H1 (cell line): ENCODE measurements at regions not wholly inside any gene's neighbourhood (a gene's known extent, or its start where the extent isn't known, plus 50 kb on each side); places are given as distances from the start of the nearest gene placed in this dataset.

Experiments
- CTCF ChIA-PET: fragments of 300-600 bp; sonication (Branson Sonifier 250); formaldehyde crosslinking; loops from one replicate; lab custom pipeline; 2021; ENCODE audit not compliant: partially characterized antibody; lab: Charles Lee
- POLR2A ChIA-PET: fragments of 300-600 bp; sonication (Branson Sonifier 250); formaldehyde crosslinking; loops from one replicate; lab custom pipeline; 2021; ENCODE audit warnings: inconsistent platforms; ENCODE audit not compliant: partially characterized antibody; lab: Charles Lee
- DNase-seq, 2 experiments: peaks; one replicate each; pipeline versions ENCODE4 v3.0.0 to v3.0.0-alpha.2; 2010 to 2022; ENCODE audit warnings: low spot score in 2 of 2, low read depth in 1 of 2, mixed read lengths in 1 of 2
- FAIRE-seq: peaks from 2 replicates; lab custom pipeline; 2011; peaks lifted over from hg19 to GRCh38; lab: Jason Lieb, UNC
- H2AFZ ChIP-seq: 2 replicates; pipeline ENCODE4 v1.8.1; 2012; ENCODE audit warnings: low read length, inconsistent platforms
- H2AK5ac ChIP-seq: 2 replicates; pipeline ENCODE4 v1.6.1; 2013; ENCODE audit warnings: low read depth, low read length
- H2BK120ac ChIP-seq: replicated peaks from 2 replicates; pipeline ENCODE3; 2013; ENCODE audit warnings: low read depth, low read length, inconsistent platforms
- H2BK12ac ChIP-seq: 2 replicates; pipeline ENCODE4 v1.6.1; 2013; ENCODE audit warnings: low read depth, low read length
- H2BK15ac ChIP-seq: 2 replicates; pipeline ENCODE4 v1.6.1; 2013; ENCODE audit warnings: low read length
- H2BK20ac ChIP-seq: 2 replicates; pipeline ENCODE4 v1.6.1; 2013; ENCODE audit warnings: low read length
- H2BK5ac ChIP-seq: 2 replicates; pipeline ENCODE4 v1.6.1; 2013; ENCODE audit warnings: low read depth, low read length
- H3K14ac ChIP-seq: 2 replicates; pipeline ENCODE4 v1.6.1; 2013; ENCODE audit warnings: inconsistent platforms; ENCODE audit not compliant: insufficient read length
- H3K18ac ChIP-seq: 2 replicates; pipeline ENCODE4 v1.6.1; 2013; ENCODE audit warnings: low read length; ENCODE audit errors: extremely low read depth
- H3K23ac ChIP-seq: 2 replicates; pipeline ENCODE4 v1.6.1; 2013; ENCODE audit warnings: inconsistent platforms; ENCODE audit not compliant: insufficient read length
- H3K23me2 ChIP-seq: 2 replicates; pipeline ENCODE4 v1.6.1; 2013; ENCODE audit warnings: low read depth, low read length
- H3K27ac ChIP-seq: 2 replicates; pipeline ENCODE4 v1.6.1; 2011; ENCODE audit warnings: low read depth, low read length, inconsistent platforms
- H3K27me3 ChIP-seq, 4 experiments: replicated peaks in 1 of 4; 1 replicate in 1 of 4; 2 replicates in 3 of 4; pipeline versions ENCODE4 v1.6.1 to v1.8.1; 2011 to 2013; ENCODE audit warnings: low read length in 3 of 4, mild to moderate bottlenecking in 3 of 4, inconsistent platforms in 2 of 4, mixed read lengths in 2 of 4, moderate library complexity in 1 of 4; ENCODE audit not compliant: control insufficient read depth in 3 of 4, insufficient read depth in 3 of 4; ENCODE audit errors: extremely low read depth in 1 of 4
- H3K36me3 ChIP-seq, 4 experiments: 2 replicates each; pipeline versions ENCODE4 v1.6.1 to v1.8.1; 2011 to 2013; ENCODE audit warnings: mild to moderate bottlenecking in 4 of 4, low read length in 3 of 4, moderate library complexity in 2 of 4, control low read depth in 1 of 4, inconsistent platforms in 1 of 4; ENCODE audit not compliant: insufficient read depth in 4 of 4, control insufficient read depth in 2 of 4
- H3K4ac ChIP-seq: replicated peaks from 2 replicates; pipeline ENCODE3; 2013; ENCODE audit warnings: low read length, low read depth, mixed read lengths, inconsistent platforms; ENCODE audit not compliant: insufficient read length
- H3K4me1 ChIP-seq, 4 experiments: replicated peaks in 1 of 4; 1 replicate in 1 of 4; 2 replicates in 3 of 4; pipeline versions ENCODE4 v1.6.1 to v1.8.1; 2011 to 2013; ENCODE audit warnings: low read length in 3 of 4, inconsistent platforms in 2 of 4, mixed read lengths in 1 of 4; ENCODE audit not compliant: insufficient read depth in 4 of 4, control insufficient read depth in 3 of 4
- H3K4me2 ChIP-seq, 2 experiments: 2 replicates each; pipeline versions ENCODE4 v1.6.1 to v1.8.1; 2011 to 2013; ENCODE audit warnings: low read depth in 2 of 2, low read length in 2 of 2, control low read depth in 1 of 2, inconsistent platforms in 1 of 2, mild to moderate bottlenecking in 1 of 2; ENCODE audit not compliant: insufficient read depth in 1 of 2
- H3K4me3 ChIP-seq, 4 experiments: fragments of 200-600, 300-600 bp in 1 of 4; sonication (generic), shearing (Covaris generic), sonication (Bioruptor Twin) in 1 of 4; 2 replicates each; pipeline versions ENCODE4 v1.5.1 to v1.8.1; 2011 to 2016; ENCODE audit warnings: low read length in 4 of 4, low read depth in 3 of 4, control low read depth in 2 of 4, inconsistent platforms in 2 of 4, mild to moderate bottlenecking in 2 of 4, mixed read lengths in 1 of 4, moderate library complexity in 1 of 4; ENCODE audit not compliant: insufficient read depth in 2 of 4; ENCODE audit errors: extremely low read depth in 1 of 4
- H3K56ac ChIP-seq: replicated peaks from 2 replicates; pipeline ENCODE3; 2013; ENCODE audit warnings: low read depth, mild to moderate bottlenecking, mixed read lengths, low read length, inconsistent platforms; ENCODE audit not compliant: insufficient read length
- H3K79me1 ChIP-seq: 2 replicates; pipeline ENCODE4 v1.6.1; 2013; ENCODE audit warnings: low read depth, low read length, control low read depth
- H3K79me2 ChIP-seq, 2 experiments: 2 replicates each; pipeline versions ENCODE4 v1.6.1 to v1.8.1; 2012 to 2013; ENCODE audit warnings: low read length in 2 of 2, mild to moderate bottlenecking in 2 of 2, inconsistent platforms in 1 of 2; ENCODE audit not compliant: insufficient read depth in 2 of 2, control insufficient read depth in 1 of 2
- H3K9ac ChIP-seq, 4 experiments: replicated peaks in 1 of 4; 1 replicate in 1 of 4; 2 replicates in 3 of 4; pipeline versions ENCODE4 v1.6.1 to v1.8.1; 2011 to 2013; ENCODE audit warnings: low read depth in 3 of 4, low read length in 3 of 4, control low read depth in 2 of 4, mild to moderate bottlenecking in 2 of 4, moderate library complexity in 2 of 4, inconsistent platforms in 1 of 4; ENCODE audit errors: extremely low read depth in 1 of 4
- H3K9me3 ChIP-seq, 2 experiments: 2 replicates each; pipeline versions ENCODE4 v1.6.1 to v1.8.1; 2012 to 2013; ENCODE audit warnings: mild to moderate bottlenecking in 2 of 2, moderate library complexity in 2 of 2, control low read depth in 1 of 2, inconsistent platforms in 1 of 2, low read depth in 1 of 2, low read length in 1 of 2, mixed read lengths in 1 of 2; ENCODE audit not compliant: insufficient read depth in 2 of 2
- H4K20me1 ChIP-seq, 2 experiments: replicated peaks in 1 of 2; 2 replicates each; pipeline versions ENCODE3 to v1.8.1; 2011 to 2013; ENCODE audit warnings: inconsistent platforms in 2 of 2, low read length in 2 of 2, mild to moderate bottlenecking in 1 of 2; ENCODE audit not compliant: insufficient read depth in 2 of 2, control insufficient read depth in 1 of 2
- H4K5ac ChIP-seq: 2 replicates; pipeline ENCODE4 v1.6.1; 2013; ENCODE audit warnings: low read length, low read depth, mixed read lengths, inconsistent platforms; ENCODE audit not compliant: insufficient read length
- H4K8ac ChIP-seq: 2 replicates; pipeline ENCODE4 v1.8.0; 2013; ENCODE audit warnings: mild to moderate bottlenecking, moderate library complexity, low read length, inconsistent platforms; ENCODE audit not compliant: insufficient read depth; ENCODE audit errors: extremely low read depth
- H4K91ac ChIP-seq: replicated peaks from 2 replicates; pipeline ENCODE3; 2013; ENCODE audit warnings: low read length, mixed read lengths, inconsistent platforms; ENCODE audit not compliant: insufficient read length
- BCL11A ChIP-seq, 2 experiments: IDR thresholded peaks; one replicate each; pipeline ENCODE4 v1.6.1; 2011; ENCODE audit warnings: low read depth in 2 of 2, low read length in 2 of 2, mild to moderate bottlenecking in 2 of 2
- CHD1 ChIP-seq: IDR thresholded peaks from 2 replicates; pipeline ENCODE4 v1.6.1; 2012; ENCODE audit warnings: low read depth, low read length, improper control_type of control experiment
- NANOG ChIP-seq: IDR thresholded peaks from 2 replicates; pipeline ENCODE4 v1.6.1; 2011; ENCODE audit warnings: low read length, low read depth, mild to moderate bottlenecking, inconsistent platforms; ENCODE audit not compliant: insufficient read depth, poor library complexity, severe bottlenecking
- SAP30 ChIP-seq: fragments of 300-600 bp; sonication (generic); IDR thresholded peaks from 2 replicates; pipeline ENCODE4 v1.7.1; 2012; ENCODE audit warnings: low read length, moderate library complexity, mild to moderate bottlenecking, inconsistent platforms; ENCODE audit not compliant: insufficient read depth, insufficient replicate concordance
- SIN3A ChIP-seq, 2 experiments: IDR thresholded peaks in 1 of 2; conservative IDR thresholded peaks in 1 of 2; 2 replicates each; pipeline ENCODE4 v1.6.1; 2011 to 2012; ENCODE audit warnings: low read length in 2 of 2, improper control_type of control experiment in 1 of 2, low read depth in 1 of 2, mild to moderate bottlenecking in 1 of 2
- SP4 ChIP-seq: IDR thresholded peaks from 2 replicates; pipeline ENCODE4 v1.6.1; 2012; ENCODE audit warnings: low read length, inconsistent platforms
- WGBS, 2 experiments: shearing (Covaris generic) in 1 of 2; methylation state at CpG; one replicate each; pipeline versions ENCODE4 v1.1.6 to v1.1.7; 2013 to 2015; ENCODE audit warnings: low lambda C conversion rate in 2 of 2, mixed read lengths in 2 of 2, inconsistent platforms in 1 of 2, low coverage in 1 of 2, missing lambda C conversion rate in 1 of 2; ENCODE audit not compliant: insufficient replicate concordance in 2 of 2, insufficient coverage in 1 of 2, insufficient read length in 1 of 2; ENCODE audit errors: extremely low coverage in 1 of 2, missing lambda C conversion rate in 1 of 2; 5-methylcytosine and 5-hydroxymethylcytosine counted together

DNA sequence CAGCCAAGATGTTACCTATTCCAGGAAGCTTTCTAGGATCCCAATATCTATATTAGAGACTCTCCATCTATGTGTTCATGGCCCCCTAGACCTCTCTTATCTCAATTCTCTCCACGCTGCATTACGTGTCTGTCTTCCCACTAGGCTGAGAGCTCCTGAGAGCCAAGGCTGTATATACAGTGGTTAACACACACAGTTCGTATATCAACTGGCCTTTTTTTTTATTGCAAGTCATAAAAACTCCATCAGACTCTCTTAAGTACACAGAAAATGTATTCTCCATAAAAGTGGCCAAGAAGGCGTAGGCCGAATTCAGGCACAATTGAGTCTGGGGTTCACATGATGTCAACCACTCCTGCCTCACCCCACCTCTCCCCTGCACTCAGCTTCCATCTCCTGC lies 115.9 kb downstream of the TRIM29 start:
- Histone ChIP-seq H4K20me1 (no peaks in the 10 kb centered on the region), H3K4me3 (no peak overlapping the region), H4K5ac (no peak overlapping the region), H2AK5ac (0 out of 2 replicates have a peak overlapping the region, but pooled peaks have one; percentile 29), H4K8ac (no peak overlapping the region), H3K23me2 (no peaks in the 10 kb centered on the region), H3K9ac (no peak overlapping the region), H2BK12ac (no peak overlapping the region; the same call in 1 of the 2 replicates), H2BK15ac (0 out of 2 replicates have a peak overlapping the region, but pooled peaks have one; percentile 18), H3K79me2 (no peaks in the 10 kb centered on the region), H4K91ac (no peak overlapping the region), H3K4ac (no peak overlapping the region), H3K27ac (no peak overlapping the region), H2BK120ac (no peak overlapping the region), H3K18ac (no peak overlapping the region), H2BK5ac (no peak overlapping the region), H2AFZ (no peak overlapping the region), H3K27me3 (0 out of 7 replicates have a peak, but pooled peaks cover 0 to 2% (median 0%) of the 10 kb centered on the region in 4 experiments), H3K4me2 (no peak overlapping the region), H3K9me3 (no peaks in the 10 kb centered on the region), H3K4me1 (peaks cover 12 to 30% (median 17%) of the 10 kb centered on the region in 4 experiments), H3K23ac (no peak overlapping the region), H3K36me3 (no peaks in the 10 kb centered on the region), H3K79me1 (no peaks in the 10 kb centered on the region), H2BK20ac (peak overlapping the region; percentile 86; the same call in 1 of the 2 replicates), H3K56ac (no peak overlapping the region), H3K14ac (no peak overlapping the region)
- POLR2A ChIA-PET, result interaction anchor here (0.6 kb wide), 1 partner anchor 138 kb away, joined by 4 read pairs; no protein-coding TSS in a partner anchor
- DNase-seq, result no peak
- no peak for FAIRE-seq
- 85% methylated on average over 5 of the region's 5 CpGs; no CpG with 5 or more reads in 1 of the 2 experiments for WGBS, 2 experiments
- CTCF ChIA-PET, result interaction anchor here (1.3 kb wide), 1 partner anchor 90 kb away, joined by 3 read pairs; no protein-coding TSS in a partner anchor
- TF ChIP-seq SIN3A (conservative IDR thresholded peaks at IDR 0.05 in 1 of 2, IDR thresholded peaks at IDR 0.05 in 1 of 2; ENCODE audit: low read depth in 1 of 2, low read length in 2 of 2) (no peak), CHD1 (no peak), SAP30 (no peak), SP4 (no peak), BCL11A (IDR thresholded peaks at IDR 0.05; ENCODE audit: low read depth in 2 of 2, low read length in 2 of 2) (no peak), NANOG (no peak)
